ENCODE measurements at regions not wholly inside any gene's neighbourhood (a gene's known extent, or its start where the extent isn't known, plus 50 kb on each side); places are given as distances from the start of the nearest gene placed in this dataset.

DNA sequence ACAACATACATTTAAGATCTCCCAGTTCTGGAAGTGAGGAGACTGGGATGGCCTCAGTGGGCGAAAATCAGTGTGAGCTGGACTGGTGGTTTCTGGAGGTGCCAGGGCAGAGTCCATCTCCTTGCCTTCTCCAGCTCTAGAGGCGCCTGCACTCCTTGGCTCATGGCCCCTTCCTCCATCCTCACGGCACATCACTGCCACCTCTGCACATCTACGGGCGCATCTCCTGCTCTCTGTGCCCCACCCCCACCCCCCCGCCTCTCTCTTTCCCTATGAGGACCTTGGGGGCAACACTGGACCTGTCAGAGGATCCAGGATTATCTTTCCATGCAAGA lies 62.8 kb upstream of the DIO3 start:
- TF ChIP-seq CTCF (IDR thresholded peaks at IDR 0.05) (no peak), POLR2A (IDR thresholded peaks at IDR 0.05) (no peak)
- Histone ChIP-seq H3K27ac (no peak overlapping the region), H3K36me3 (no peaks in the 10 kb centered on the region), H3K27me3 (no peaks in the 10 kb centered on the region), H3K4me3 (no peak overlapping the region), H3K4me1 (peaks cover 0 to 23% (median 7%) of the 10 kb centered on the region in 4 donors), H3K9me3 (no peaks in the 10 kb centered on the region)
- DNase-seq = peak in 2 of 3 donors; percentile 8 to 15
- 87% methylated on average over 4 of the region's 6 CpGs for WGBS (ENCODE audit: insufficient coverage, low coverage, low lambda C conversion rate, missing lambda C conversion rate)
- ATAC-seq = no peak
- intact Hi-C loops (cut with DNase I) = no loop called here

DNA sequence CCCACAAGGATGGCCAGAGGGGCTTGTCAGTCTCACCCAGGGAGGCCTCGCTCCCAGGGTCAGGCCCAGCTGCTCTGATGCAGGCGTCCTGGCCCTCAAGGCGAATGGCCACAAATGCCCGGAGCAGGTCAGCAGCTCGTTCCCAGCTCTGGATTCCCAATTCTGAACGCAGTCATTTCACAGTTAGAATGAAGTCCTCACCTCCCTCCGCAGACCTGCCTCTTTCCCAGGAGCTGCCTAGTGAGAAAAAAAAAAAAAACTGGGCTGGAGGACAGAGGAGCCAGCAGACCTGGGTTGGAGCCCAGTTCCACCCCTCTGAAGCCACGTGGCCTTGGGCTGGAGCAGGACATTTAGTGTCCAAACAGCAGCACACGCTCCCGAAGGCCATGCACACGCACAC lies 62.2 kb upstream of the DIO3 start:
- 40% methylated on average over 6 of the region's 11 CpGs for WGBS (ENCODE audit: insufficient coverage, low coverage, low lambda C conversion rate, missing lambda C conversion rate)

DNA sequence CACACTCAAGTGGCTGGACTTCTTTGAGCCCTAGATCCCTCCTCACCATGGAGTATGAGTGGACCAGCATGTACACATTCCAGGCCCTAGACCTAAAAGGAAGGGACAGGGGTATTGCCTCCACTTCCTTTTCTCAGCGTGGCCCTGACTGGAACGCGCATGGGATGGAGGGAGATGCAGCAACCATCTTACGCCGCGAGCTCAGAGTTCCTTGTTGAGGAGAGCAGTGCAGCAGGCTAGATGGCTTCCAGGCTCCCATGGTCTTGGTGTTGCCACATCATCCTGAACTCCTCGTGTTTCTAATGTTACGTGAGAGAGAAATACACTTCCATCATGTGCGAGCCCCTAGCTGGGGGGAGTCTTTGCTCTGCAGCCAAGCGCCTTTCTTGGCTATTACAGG lies 61.8 kb upstream of the DIO3 start:
- WGBS (ENCODE audit: insufficient coverage, low coverage, low lambda C conversion rate, missing lambda C conversion rate) = 100% methylated on average over 1 of the region's 10 CpGs

More for the DNA sequence above, 62.2 kb upstream of the DIO3 start:
- no peaks in the 10 kb centered on the region for H3K9me3 ChIP-seq
- H3K27ac ChIP-seq = no peak overlapping the region
- peak; percentile 52 to 84 (median 73) for ATAC-seq
- no peak overlapping the region for H3K4me3 ChIP-seq
- no peaks in the 10 kb centered on the region for H3K36me3 ChIP-seq
- peak; percentile 44 to 79 (median 76) for DNase-seq
- intact Hi-C loops (cut with DNase I) = no loop called here
- TF ChIP-seq POLR2A (IDR thresholded peaks at IDR 0.05) (no peak), CTCF (IDR thresholded peaks at IDR 0.05) (no peak)
- no peaks in the 10 kb centered on the region for H3K27me3 ChIP-seq
- peaks cover 0 to 23% (median 7%) of the 10 kb centered on the region in 4 donors for H3K4me1 ChIP-seq

GRCh38 chr14:101500061-101500460 lies 61.2 kb upstream of the DIO3 start:
- 88% methylated on average over 7 of the region's 7 CpGs for WGBS (ENCODE audit: insufficient coverage, low coverage, low lambda C conversion rate, missing lambda C conversion rate)
- H3K27me3 ChIP-seq = no peaks in the 10 kb centered on the region

More for the DNA sequence above, 61.8 kb upstream of the DIO3 start:
- Histone ChIP-seq H3K9me3 (no peaks in the 10 kb centered on the region), H3K27ac (no peak overlapping the region), H3K4me3 (no peak overlapping the region), H3K27me3 (no peaks in the 10 kb centered on the region), H3K4me1 (peaks cover 0 to 23% (median 7%) of the 10 kb centered on the region in 4 donors), H3K36me3 (no peaks in the 10 kb centered on the region)
- TF ChIP-seq POLR2A (IDR thresholded peaks at IDR 0.05) (no peak), CTCF (IDR thresholded peaks at IDR 0.05) (no peak)
- peak in 2 of 3 donors; percentile 26 to 37 for DNase-seq
- ATAC-seq = no peak
- intact Hi-C loops (cut with DNase I) = no loop called here

More at GRCh38 chr14:101500061-101500460, 61.2 kb upstream of the DIO3 start:
- H3K4me3 ChIP-seq = no peak overlapping the region
- TF ChIP-seq CTCF (IDR thresholded peaks at IDR 0.05) = no peak
- no peak for TF ChIP-seq POLR2A (IDR thresholded peaks at IDR 0.05)
- intact Hi-C loops (cut with DNase I) = no loop called here
- H3K27ac ChIP-seq = no peak overlapping the region
- DNase-seq (peak in 2 of 3 donors; percentile 24 to 35), ATAC-seq (no peak)
- no peaks in the 10 kb centered on the region for H3K36me3 ChIP-seq
- H3K9me3 ChIP-seq = no peaks in the 10 kb centered on the region
- peaks cover 0 to 18% (median 4%) of the 10 kb centered on the region in 4 donors for H3K4me1 ChIP-seq

All from right lobe of liver (tissue), 6 donors.